H1 (cell line): ENCODE measurements at regions not wholly inside any gene's neighbourhood (a gene's known extent, or its start where the extent isn't known, plus 50 kb on each side); places are given as distances from the start of the nearest gene placed in this dataset.

Experiments used
- CBX5 ChIP-seq: fragments of 300-800, 300-1000 bp; sonication (generic); IDR thresholded peaks from 2 replicates; pipeline ENCODE4 v1.7.1; 2016; ENCODE audit warnings: antibody characterized with exemption, low read length, low read depth
- CEBPB ChIP-seq: IDR thresholded peaks from 2 replicates; pipeline ENCODE4 v1.6.1; 2012; ENCODE audit warnings: low read depth, low read length
- SIX5 ChIP-seq: IDR thresholded peaks from 2 replicates; pipeline ENCODE4 v1.6.1; 2011; ENCODE audit warnings: mild to moderate bottlenecking, low read depth, low read length

DNA sequence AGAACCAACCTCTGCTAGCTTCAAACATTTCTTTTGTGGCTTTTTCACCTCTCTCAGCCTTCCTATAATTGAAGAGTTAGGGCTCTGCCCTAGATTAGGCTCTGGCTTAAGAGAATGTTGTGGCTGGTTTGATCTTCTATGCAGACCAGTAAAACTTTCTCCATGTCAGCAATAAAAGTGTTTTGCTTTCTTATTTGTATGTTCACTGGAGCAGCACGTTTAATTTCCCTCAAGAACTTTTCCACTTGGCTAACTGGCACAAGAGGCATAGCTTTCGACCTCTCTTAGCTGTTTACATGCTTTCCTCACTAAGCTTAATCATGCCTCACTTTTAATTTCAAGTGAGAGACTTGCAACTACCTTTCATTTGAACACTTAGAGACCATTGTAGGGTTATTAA lies 964.7 kb downstream of the ROBO2 start (continued):
- TF ChIP-seq CBX5: no peak
- no peak for TF ChIP-seq CEBPB
- TF ChIP-seq SIX5: no peak
- TF ChIP-seq, all 59 proteins: peak for 0
